ENCODE measurements at regions not wholly inside any gene's neighbourhood (a gene's known extent, or its start where the extent isn't known, plus 50 kb on each side); places are given as distances from the start of the nearest gene placed in this dataset.

DNA sequence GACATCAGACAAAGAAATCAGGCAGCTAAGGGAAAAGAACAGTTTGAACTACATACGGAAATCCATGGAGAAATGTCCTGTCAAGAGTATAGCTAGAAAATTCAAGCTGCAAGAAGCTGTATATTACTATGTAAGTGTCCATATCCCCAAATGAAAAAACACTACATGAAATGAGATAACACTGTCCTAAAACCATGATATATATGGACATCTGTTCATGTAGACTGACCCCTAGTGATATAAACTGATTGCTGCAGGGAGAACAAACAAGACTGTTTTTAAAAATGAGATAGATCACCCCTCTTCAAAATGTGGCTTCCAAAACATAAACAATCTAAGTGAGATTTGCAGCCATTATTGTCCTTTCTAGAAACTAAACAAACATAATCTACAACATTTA is 985.6 kb downstream of the EPHA3 start:
- Histone ChIP-seq H3K27me3 (ENCODE audit: control insufficient read depth in 1 of 2, insufficient read depth in 2 of 2, low read length in 2 of 2) (no peaks in the 10 kb centered on the region), H3K4me1 (ENCODE audit: control insufficient read depth in 2 of 2, insufficient read depth in 2 of 2, low read length in 1 of 2) (no peaks in the 10 kb centered on the region), H3K27ac (ENCODE audit: low read depth in 2 of 2, low read length in 1 of 2) (no peak overlapping the region), H3K4me3 (ENCODE audit: low read depth in 1 of 2, low read length in 2 of 2) (no peak overlapping the region), H3K36me3 (ENCODE audit: control insufficient read depth in 2 of 2, insufficient read depth in 2 of 2, low read length in 1 of 2) (no peaks in the 10 kb centered on the region), H3K9me3 (ENCODE audit: control insufficient read depth in 2 of 2, insufficient read depth in 1 of 2, low read depth in 1 of 2, low read length in 1 of 2) (no peaks in the 10 kb centered on the region)
- 73 to 78% methylated on average over 1 of the region's 1 CpG for WGBS, 2 donors

DNA sequence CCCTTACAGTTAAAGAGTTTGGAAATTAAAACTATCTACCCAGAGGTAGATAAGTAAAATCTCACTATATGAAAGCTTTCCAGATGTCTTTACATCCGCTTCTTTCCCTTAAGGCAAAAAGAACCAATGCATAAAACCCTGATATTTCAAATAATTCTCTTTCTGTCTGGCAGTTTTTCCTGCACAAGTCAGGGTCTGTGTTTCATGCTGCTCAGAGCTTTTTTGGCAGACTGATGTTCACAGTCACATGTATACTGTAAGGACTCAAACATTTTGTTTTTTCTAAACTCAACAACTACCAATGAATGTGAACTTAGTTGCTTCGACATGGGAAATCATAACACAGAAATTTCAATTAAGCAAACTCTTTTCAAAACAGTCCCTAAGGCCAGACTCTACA is 988.4 kb downstream of the EPHA3 start:
- Histone ChIP-seq H3K4me1 (ENCODE audit: control insufficient read depth in 2 of 2, insufficient read depth in 2 of 2, low read length in 1 of 2) (no peaks in the 10 kb centered on the region), H3K9me3 (ENCODE audit: control insufficient read depth in 2 of 2, insufficient read depth in 1 of 2, low read depth in 1 of 2, low read length in 1 of 2) (no peaks in the 10 kb centered on the region), H3K27me3 (ENCODE audit: control insufficient read depth in 1 of 2, insufficient read depth in 2 of 2, low read length in 2 of 2) (no peaks in the 10 kb centered on the region), H3K36me3 (ENCODE audit: control insufficient read depth in 2 of 2, insufficient read depth in 2 of 2, low read length in 1 of 2) (no peaks in the 10 kb centered on the region), H3K27ac (ENCODE audit: low read depth in 2 of 2, low read length in 1 of 2) (no peak overlapping the region), H3K4me3 (ENCODE audit: low read depth in 1 of 2, low read length in 2 of 2) (no peak overlapping the region)
- 76 to 83% methylated on average over 2 of the region's 2 CpGs for WGBS, 2 donors

DNA sequence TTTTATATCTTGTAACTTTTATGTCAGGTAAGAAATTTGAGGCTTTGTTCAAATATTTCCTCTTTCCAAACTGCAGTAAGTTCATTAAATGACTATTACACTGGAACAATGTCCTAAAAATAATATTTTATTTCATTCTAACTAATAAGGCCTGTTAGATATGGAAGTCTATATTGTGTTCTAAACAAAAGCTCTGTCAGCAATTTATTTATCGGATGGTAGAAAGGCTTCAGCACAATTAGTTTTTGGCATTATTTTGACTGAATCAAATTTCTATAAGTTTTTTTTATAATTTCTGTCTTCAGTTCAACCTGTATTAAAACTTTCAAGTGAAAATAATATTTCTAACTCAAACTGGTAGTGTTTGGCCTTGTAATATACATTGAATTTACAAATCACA is 992.1 kb downstream of the EPHA3 start:
- H3K27ac ChIP-seq (ENCODE audit: low read depth in 2 of 2, low read length in 1 of 2) = no peak overlapping the region

DNA sequence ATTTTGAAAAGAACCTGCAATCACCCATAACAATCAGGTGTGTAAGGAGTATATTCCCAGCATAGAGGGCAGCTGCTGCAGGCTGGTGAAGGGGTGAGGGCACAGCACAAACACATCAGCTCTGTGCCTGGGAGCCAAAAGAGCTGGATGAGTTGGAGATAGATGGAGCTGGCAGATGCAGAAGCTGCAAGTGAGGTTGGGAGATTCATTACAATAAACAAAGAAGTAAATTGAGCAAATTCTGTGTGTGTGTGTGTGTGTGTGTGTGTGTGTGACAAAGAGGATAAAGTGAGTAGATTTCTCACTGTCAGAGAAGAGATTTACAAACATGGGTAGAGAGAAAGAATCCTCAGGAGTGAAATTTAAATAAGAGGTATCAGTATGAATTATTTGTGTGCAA is 994.7 kb downstream of the EPHA3 start:
- Histone ChIP-seq H3K4me3 (ENCODE audit: low read depth in 1 of 2, low read length in 2 of 2) (no peak overlapping the region), H3K36me3 (ENCODE audit: control insufficient read depth in 2 of 2, insufficient read depth in 2 of 2, low read length in 1 of 2) (no peaks in the 10 kb centered on the region), H3K27ac (ENCODE audit: low read depth in 2 of 2, low read length in 1 of 2) (no peak overlapping the region), H3K4me1 (ENCODE audit: control insufficient read depth in 2 of 2, insufficient read depth in 2 of 2, low read length in 1 of 2) (no peaks in the 10 kb centered on the region), H3K9me3 (ENCODE audit: control insufficient read depth in 2 of 2, insufficient read depth in 1 of 2, low read depth in 1 of 2, low read length in 1 of 2) (no peaks in the 10 kb centered on the region), H3K27me3 (ENCODE audit: control insufficient read depth in 1 of 2, insufficient read depth in 2 of 2, low read length in 2 of 2) (no peaks in the 10 kb centered on the region)

More for the DNA sequence above, 992.1 kb downstream of the EPHA3 start:
- H3K4me1 ChIP-seq (ENCODE audit: control insufficient read depth in 2 of 2, insufficient read depth in 2 of 2, low read length in 1 of 2) = no peaks in the 10 kb centered on the region
- H3K9me3 ChIP-seq (ENCODE audit: control insufficient read depth in 2 of 2, insufficient read depth in 1 of 2, low read depth in 1 of 2, low read length in 1 of 2) = no peaks in the 10 kb centered on the region
- H3K27me3 ChIP-seq (ENCODE audit: control insufficient read depth in 1 of 2, insufficient read depth in 2 of 2, low read length in 2 of 2) = no peaks in the 10 kb centered on the region
- no peaks in the 10 kb centered on the region for H3K36me3 ChIP-seq (ENCODE audit: control insufficient read depth in 2 of 2, insufficient read depth in 2 of 2, low read length in 1 of 2)
- 93 to 94% methylated on average over 1 of the region's 1 CpG for WGBS, 2 donors
- H3K4me3 ChIP-seq (ENCODE audit: low read depth in 1 of 2, low read length in 2 of 2) = no peak overlapping the region

DNA sequence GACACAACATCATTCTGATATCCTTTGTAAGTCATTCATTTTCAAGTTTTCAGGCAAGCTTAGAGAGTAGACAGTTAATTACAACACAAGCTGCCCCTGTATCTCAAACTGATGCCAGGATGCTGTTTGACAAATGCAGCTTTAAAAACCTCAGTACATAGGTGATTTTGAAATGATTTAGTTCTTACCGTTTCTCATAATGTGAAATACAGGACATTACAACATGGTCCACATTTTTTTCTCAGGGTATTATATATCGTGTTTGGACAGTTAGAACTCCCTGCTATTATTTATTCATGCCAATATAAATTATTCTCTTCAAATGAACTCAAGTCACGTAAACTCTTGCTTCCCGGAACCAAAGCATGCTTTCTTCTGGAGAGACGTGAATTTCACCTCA is 1013.9 kb downstream of the EPHA3 start:
- 65 to 72% methylated on average over 5 of the region's 5 CpGs for WGBS, 2 donors
- no peaks in the 10 kb centered on the region for H3K36me3 ChIP-seq (ENCODE audit: control insufficient read depth in 2 of 2, insufficient read depth in 2 of 2, low read length in 1 of 2)
- H3K27me3 ChIP-seq (ENCODE audit: control insufficient read depth in 1 of 2, insufficient read depth in 2 of 2, low read length in 2 of 2) = no peaks in the 10 kb centered on the region
- no peaks in the 10 kb centered on the region for H3K4me1 ChIP-seq (ENCODE audit: control insufficient read depth in 2 of 2, insufficient read depth in 2 of 2, low read length in 1 of 2)
- no peaks in the 10 kb centered on the region for H3K9me3 ChIP-seq (ENCODE audit: control insufficient read depth in 2 of 2, insufficient read depth in 1 of 2, low read depth in 1 of 2, low read length in 1 of 2)
- H3K27ac ChIP-seq (ENCODE audit: low read depth in 2 of 2, low read length in 1 of 2) = no peak overlapping the region
- H3K4me3 ChIP-seq (ENCODE audit: low read depth in 1 of 2, low read length in 2 of 2) = no peak overlapping the region

DNA sequence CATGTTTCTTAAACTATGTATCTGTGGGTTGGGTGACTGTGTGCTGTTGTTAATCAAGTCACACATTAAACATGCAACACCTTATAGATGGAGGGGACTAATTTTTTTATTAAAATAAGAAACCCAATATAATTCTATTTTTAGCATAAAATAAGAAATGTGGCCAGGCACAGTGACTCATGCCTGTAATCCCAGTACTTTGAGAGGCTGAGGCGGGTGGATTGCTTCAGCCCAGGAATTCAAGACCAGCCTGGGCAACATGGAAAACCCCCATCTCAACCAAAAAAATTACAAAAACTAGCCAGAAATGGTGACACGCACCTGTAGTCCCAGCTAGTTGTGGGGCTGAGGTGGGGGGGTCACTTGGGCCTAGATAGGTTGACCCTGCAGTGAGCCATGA is 1021.0 kb downstream of the EPHA3 start:
- WGBS, 2 donors = 89 to 93% methylated on average over 2 of the region's 2 CpGs
- H3K27ac ChIP-seq (ENCODE audit: low read depth in 2 of 2, low read length in 1 of 2) = no peak overlapping the region
- no peaks in the 10 kb centered on the region for H3K4me1 ChIP-seq (ENCODE audit: control insufficient read depth in 2 of 2, insufficient read depth in 2 of 2, low read length in 1 of 2)
- no peak overlapping the region for H3K4me3 ChIP-seq (ENCODE audit: low read depth in 1 of 2, low read length in 2 of 2)
- H3K27me3 ChIP-seq (ENCODE audit: control insufficient read depth in 1 of 2, insufficient read depth in 2 of 2, low read length in 2 of 2) = no peaks in the 10 kb centered on the region
- no peaks in the 10 kb centered on the region for H3K36me3 ChIP-seq (ENCODE audit: control insufficient read depth in 2 of 2, insufficient read depth in 2 of 2, low read length in 1 of 2)
- H3K9me3 ChIP-seq (ENCODE audit: control insufficient read depth in 2 of 2, insufficient read depth in 1 of 2, low read depth in 1 of 2, low read length in 1 of 2) = no peaks in the 10 kb centered on the region

DNA sequence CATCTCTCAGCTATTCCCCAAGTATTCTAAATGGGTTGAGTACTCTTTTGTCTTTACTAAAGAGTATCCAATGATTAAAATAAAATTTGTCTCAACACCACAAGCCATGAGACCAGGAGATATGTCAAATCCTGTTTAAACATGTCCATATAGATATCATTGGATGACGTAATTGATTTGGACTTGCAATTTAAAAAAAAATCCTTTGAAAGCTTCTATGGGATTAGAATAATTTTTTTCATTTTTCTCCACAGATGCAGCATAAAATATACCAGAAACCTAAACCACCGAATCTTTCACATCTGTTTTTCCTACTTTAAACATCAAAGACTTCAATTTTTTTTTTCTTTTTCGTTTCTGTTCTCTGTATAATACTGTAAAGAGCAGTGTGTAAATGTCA is 1022.3 kb downstream of the EPHA3 start:
- no peak overlapping the region for H3K27ac ChIP-seq (ENCODE audit: low read depth in 2 of 2, low read length in 1 of 2)
- H3K27me3 ChIP-seq (ENCODE audit: control insufficient read depth in 1 of 2, insufficient read depth in 2 of 2, low read length in 2 of 2) = no peaks in the 10 kb centered on the region
- H3K9me3 ChIP-seq (ENCODE audit: control insufficient read depth in 2 of 2, insufficient read depth in 1 of 2, low read depth in 1 of 2, low read length in 1 of 2) = no peaks in the 10 kb centered on the region
- no peaks in the 10 kb centered on the region for H3K36me3 ChIP-seq (ENCODE audit: control insufficient read depth in 2 of 2, insufficient read depth in 2 of 2, low read length in 1 of 2)
- 49 to 53% methylated on average over 3 of the region's 3 CpGs for WGBS, 2 donors
- H3K4me1 ChIP-seq (ENCODE audit: control insufficient read depth in 2 of 2, insufficient read depth in 2 of 2, low read length in 1 of 2) = no peaks in the 10 kb centered on the region
- no peak overlapping the region for H3K4me3 ChIP-seq (ENCODE audit: low read depth in 1 of 2, low read length in 2 of 2)

DNA sequence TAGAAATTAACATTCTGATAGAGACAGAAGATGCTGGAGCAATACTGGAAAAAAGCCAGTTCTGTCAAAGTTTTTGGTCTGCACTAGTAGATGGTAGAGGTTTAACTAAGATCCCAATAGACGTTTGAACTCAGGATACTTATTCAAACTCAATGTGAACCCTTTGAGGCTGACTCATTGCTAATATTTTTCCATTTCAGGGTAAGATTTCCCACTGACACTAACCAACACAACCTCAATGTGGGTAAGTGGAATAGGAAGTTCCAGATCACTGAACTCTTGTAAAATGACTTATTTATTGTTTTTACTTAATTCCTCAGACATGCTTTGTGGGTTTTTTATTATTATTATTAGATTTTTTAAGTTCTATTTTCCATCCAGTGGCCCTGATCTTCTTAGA is 1024.8 kb downstream of the EPHA3 start:
- WGBS, 2 donors = 42% methylated on average over 1 of the region's 1 CpG
- Histone ChIP-seq H3K4me1 (ENCODE audit: control insufficient read depth in 2 of 2, insufficient read depth in 2 of 2, low read length in 1 of 2) (no peaks in the 10 kb centered on the region), H3K9me3 (ENCODE audit: control insufficient read depth in 2 of 2, insufficient read depth in 1 of 2, low read depth in 1 of 2, low read length in 1 of 2) (no peaks in the 10 kb centered on the region), H3K36me3 (ENCODE audit: control insufficient read depth in 2 of 2, insufficient read depth in 2 of 2, low read length in 1 of 2) (no peaks in the 10 kb centered on the region), H3K4me3 (ENCODE audit: low read depth in 1 of 2, low read length in 2 of 2) (no peak overlapping the region), H3K27me3 (ENCODE audit: control insufficient read depth in 1 of 2, insufficient read depth in 2 of 2, low read length in 2 of 2) (no peaks in the 10 kb centered on the region), H3K27ac (ENCODE audit: low read depth in 2 of 2, low read length in 1 of 2) (no peak overlapping the region)

DNA sequence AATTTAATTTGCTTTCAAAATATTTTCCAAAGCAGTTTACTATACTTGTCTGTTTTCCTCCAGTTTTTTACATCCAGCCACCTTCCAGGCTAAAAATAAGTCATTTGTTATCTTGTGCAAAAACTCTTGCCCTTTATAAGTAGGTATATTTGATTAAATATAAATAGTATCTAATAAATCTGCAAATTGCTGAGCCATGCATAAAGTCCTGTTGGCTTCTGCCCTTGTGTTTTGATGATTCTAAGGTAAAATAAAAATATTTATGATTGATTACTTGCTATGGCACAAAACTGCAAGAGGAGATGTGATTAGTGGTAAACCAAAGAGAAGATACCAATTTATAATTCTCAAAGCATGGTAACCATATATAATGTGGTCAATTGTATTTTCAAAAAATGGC is 1026.7 kb downstream of the EPHA3 start:
- H3K4me1 ChIP-seq (ENCODE audit: control insufficient read depth in 2 of 2, insufficient read depth in 2 of 2, low read length in 1 of 2) = no peaks in the 10 kb centered on the region
- no peak overlapping the region for H3K4me3 ChIP-seq (ENCODE audit: low read depth in 1 of 2, low read length in 2 of 2)
- H3K27me3 ChIP-seq (ENCODE audit: control insufficient read depth in 1 of 2, insufficient read depth in 2 of 2, low read length in 2 of 2) = no peaks in the 10 kb centered on the region
- no peaks in the 10 kb centered on the region for H3K36me3 ChIP-seq (ENCODE audit: control insufficient read depth in 2 of 2, insufficient read depth in 2 of 2, low read length in 1 of 2)
- no peak overlapping the region for H3K27ac ChIP-seq (ENCODE audit: low read depth in 2 of 2, low read length in 1 of 2)
- H3K9me3 ChIP-seq (ENCODE audit: control insufficient read depth in 2 of 2, insufficient read depth in 1 of 2, low read depth in 1 of 2, low read length in 1 of 2) = no peaks in the 10 kb centered on the region

DNA sequence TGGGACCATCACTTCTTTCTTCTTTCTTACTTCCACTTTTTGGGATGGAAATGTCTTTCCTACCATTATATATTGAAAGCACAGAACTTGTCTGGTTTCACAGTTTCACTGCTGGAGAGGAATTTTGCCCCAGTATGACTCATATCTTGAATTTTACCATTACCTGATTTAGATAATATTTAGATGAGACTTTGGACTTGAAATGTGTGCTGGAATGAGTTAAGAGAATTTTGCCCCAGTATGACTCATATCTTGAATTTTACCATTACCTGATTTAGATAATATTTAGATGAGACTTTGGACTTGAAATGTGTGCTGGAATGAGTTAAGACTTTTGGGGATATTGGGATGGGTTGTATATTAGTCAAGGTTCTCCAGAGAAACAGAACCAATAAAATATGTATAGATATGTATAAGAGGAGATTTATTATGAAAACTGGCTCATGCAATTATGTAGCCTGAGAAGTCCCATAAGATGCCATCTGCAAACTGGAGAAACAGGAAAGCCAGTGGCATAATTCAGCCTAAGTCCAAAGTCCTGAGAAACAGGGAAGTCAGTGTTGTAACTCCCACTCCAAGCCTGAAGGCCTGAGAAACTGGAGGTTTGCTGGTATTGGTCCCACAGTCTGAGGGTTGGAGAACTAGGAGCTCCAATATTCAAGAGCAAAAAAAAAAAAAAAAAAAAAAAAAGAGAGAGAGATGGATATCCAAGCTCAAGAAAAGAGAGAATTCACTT is 1029.2 kb downstream of the EPHA3 start:
- Histone ChIP-seq H3K27me3 (ENCODE audit: control insufficient read depth in 1 of 2, insufficient read depth in 2 of 2, low read length in 2 of 2) (no peaks in the 10 kb centered on the region), H3K36me3 (ENCODE audit: control insufficient read depth in 2 of 2, insufficient read depth in 2 of 2, low read length in 1 of 2) (no peaks in the 10 kb centered on the region), H3K4me3 (ENCODE audit: low read depth in 1 of 2, low read length in 2 of 2) (no peak overlapping the region), H3K4me1 (ENCODE audit: control insufficient read depth in 2 of 2, insufficient read depth in 2 of 2, low read length in 1 of 2) (no peaks in the 10 kb centered on the region), H3K9me3 (ENCODE audit: control insufficient read depth in 2 of 2, insufficient read depth in 1 of 2, low read depth in 1 of 2, low read length in 1 of 2) (no peaks in the 10 kb centered on the region), H3K27ac (ENCODE audit: low read depth in 2 of 2, low read length in 1 of 2) (no peak overlapping the region)

All from esophagus (tissue), 2 donors.